MM.1S (cell line): ENCODE measurements at regions not wholly inside any gene's neighbourhood (a gene's known extent, or its start where the extent isn't known, plus 50 kb on each side); places are given as distances from the start of the nearest gene placed in this dataset.

ENCODE experiments used
- DNase-seq: peaks from one replicate; pipeline ENCODE4 v3.0.0-alpha.2; 2015
- H2AFZ ChIP-seq: fragments of 300-600 bp; sonication (generic); 2 replicates; pipeline ENCODE4 v1.6.0; 2016; ENCODE audit warnings: antibody characterized with exemption, low read length
- H3F3A ChIP-seq: fragments of 300-600 bp; sonication (generic); 2 replicates; pipeline ENCODE4 v1.6.1; 2016; ENCODE audit warnings: mild to moderate bottlenecking, antibody characterized with exemption, low read length, moderate library complexity, mixed read lengths; ENCODE audit not compliant: insufficient read depth
- H3K27ac ChIP-seq: fragments of 300-600 bp; sonication (generic); 2 replicates; pipeline ENCODE4 v1.5.1; 2016; ENCODE audit warnings: mild to moderate bottlenecking, low read length
- H3K27me3 ChIP-seq: fragments of 300-600 bp; sonication (generic); replicated peaks from 2 replicates; pipeline ENCODE4 v1.6.0; 2016; ENCODE audit warnings: low read length; ENCODE audit not compliant: insufficient read depth
- H3K36me3 ChIP-seq: fragments of 300-600 bp; sonication (generic); replicated peaks from 2 replicates; pipeline ENCODE4 v1.6.1; 2016; ENCODE audit warnings: mild to moderate bottlenecking, low read length, mixed read lengths; ENCODE audit not compliant: insufficient read depth
- H3K4me1 ChIP-seq: fragments of 300-600 bp; sonication (generic); 2 replicates; pipeline ENCODE4 v1.6.1; 2016; ENCODE audit warnings: low read length, mixed read lengths
- H3K4me2 ChIP-seq: fragments of 300-600 bp; sonication (generic); 2 replicates; pipeline ENCODE4 v1.6.0; 2016; ENCODE audit warnings: low read depth, low read length
- H3K4me3 ChIP-seq: fragments of 300-600 bp; sonication (generic); 2 replicates; pipeline ENCODE4 v1.5.1; 2016; ENCODE audit warnings: low read length, mixed read lengths
- H3K79me2 ChIP-seq: fragments of 300-600 bp; sonication (generic); 2 replicates; pipeline ENCODE4 v1.6.1; 2016; ENCODE audit warnings: mixed run types, low read length, mixed read lengths
- H3K9ac ChIP-seq: fragments of 300-600 bp; sonication (generic); 2 replicates; pipeline ENCODE4 v1.6.1; 2016; ENCODE audit warnings: low read length, mixed read lengths
- H3K9me2 ChIP-seq: fragments of 300-600 bp; sonication (generic); replicated peaks from 2 replicates; pipeline ENCODE4 v1.6.1; 2016; ENCODE audit warnings: mild to moderate bottlenecking, low read length, mixed read lengths; ENCODE audit not compliant: insufficient read depth
- H3K9me3 ChIP-seq: fragments of 300-600 bp; sonication (generic); replicated peaks from 2 replicates; pipeline ENCODE4 v1.6.1; 2016; ENCODE audit warnings: mild to moderate bottlenecking, low read length, mixed read lengths; ENCODE audit not compliant: insufficient read depth
- H4K20me1 ChIP-seq: fragments of 300-600 bp; sonication (generic); 2 replicates; pipeline ENCODE4 v1.6.1; 2016; ENCODE audit warnings: mild to moderate bottlenecking, low read length, moderate library complexity, mixed read lengths; ENCODE audit not compliant: insufficient read depth
- EZH2 ChIP-seq: fragments of 300-600 bp; sonication (generic); optimal IDR thresholded peaks from 2 replicates; pipeline ENCODE3; 2017; ENCODE audit warnings: low read depth, mild to moderate bottlenecking, antibody characterized with exemption, low read length, mixed read lengths
- EZH2phosphoT487 ChIP-seq: fragments of 300-600 bp; sonication (generic); IDR thresholded peaks from 2 replicates; pipeline ENCODE4 v1.6.1; 2018; ENCODE audit warnings: antibody characterized with exemption, low read length
- TF ChIP-seq, protein P1 (sequence below): fragments of 300-600 bp; sonication (generic); IDR thresholded peaks from 2 replicates; pipeline ENCODE4 v1.5.1; 2016; ENCODE audit warnings: antibody characterized with exemption, low read length, mixed read lengths

DNA sequence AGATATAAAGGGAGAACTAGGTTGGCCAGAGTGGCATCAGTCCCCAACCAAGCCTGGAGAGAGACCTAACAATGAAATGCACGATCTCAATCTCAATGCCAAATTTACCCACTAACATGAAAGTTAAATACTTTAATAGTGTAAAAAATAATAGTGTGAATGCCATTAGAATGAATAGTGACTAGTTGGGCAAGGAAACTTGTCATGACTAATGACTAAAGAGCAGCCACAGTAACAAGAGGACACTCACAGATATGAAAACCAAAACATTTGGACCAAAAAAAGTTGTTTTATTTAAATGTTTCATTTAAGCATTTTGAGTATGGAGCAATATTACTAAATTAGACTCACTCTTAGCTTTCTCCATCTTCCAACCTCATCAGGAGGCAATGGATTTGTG, 1853.8 kb downstream of the EFNA5 start:
- Histone ChIP-seq H3F3A (no peaks in the 10 kb centered on the region), H3K9ac (no peak overlapping the region), H3K27me3 (no peaks in the 10 kb centered on the region), H3K27ac (no peak overlapping the region), H3K4me1 (no peaks in the 10 kb centered on the region), H3K36me3 (no peaks in the 10 kb centered on the region), H3K4me3 (no peak overlapping the region), H4K20me1 (no peaks in the 10 kb centered on the region), H3K9me3 (no peaks in the 10 kb centered on the region), H3K79me2 (no peaks in the 10 kb centered on the region), H3K9me2 (no peaks in the 10 kb centered on the region), H3K4me2 (no peak overlapping the region), H2AFZ (no peak overlapping the region)
- DNase-seq, result no peak
- no peak for TF ChIP-seq EZH2
- TF ChIP-seq EZH2phosphoT487, result no peak
- TF ChIP-seq, protein P1, sequence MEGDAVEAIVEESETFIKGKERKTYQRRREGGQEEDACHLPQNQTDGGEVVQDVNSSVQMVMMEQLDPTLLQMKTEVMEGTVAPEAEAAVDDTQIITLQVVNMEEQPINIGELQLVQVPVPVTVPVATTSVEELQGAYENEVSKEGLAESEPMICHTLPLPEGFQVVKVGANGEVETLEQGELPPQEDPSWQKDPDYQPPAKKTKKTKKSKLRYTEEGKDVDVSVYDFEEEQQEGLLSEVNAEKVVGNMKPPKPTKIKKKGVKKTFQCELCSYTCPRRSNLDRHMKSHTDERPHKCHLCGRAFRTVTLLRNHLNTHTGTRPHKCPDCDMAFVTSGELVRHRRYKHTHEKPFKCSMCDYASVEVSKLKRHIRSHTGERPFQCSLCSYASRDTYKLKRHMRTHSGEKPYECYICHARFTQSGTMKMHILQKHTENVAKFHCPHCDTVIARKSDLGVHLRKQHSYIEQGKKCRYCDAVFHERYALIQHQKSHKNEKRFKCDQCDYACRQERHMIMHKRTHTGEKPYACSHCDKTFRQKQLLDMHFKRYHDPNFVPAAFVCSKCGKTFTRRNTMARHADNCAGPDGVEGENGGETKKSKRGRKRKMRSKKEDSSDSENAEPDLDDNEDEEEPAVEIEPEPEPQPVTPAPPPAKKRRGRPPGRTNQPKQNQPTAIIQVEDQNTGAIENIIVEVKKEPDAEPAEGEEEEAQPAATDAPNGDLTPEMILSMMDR, result no peak

DNA sequence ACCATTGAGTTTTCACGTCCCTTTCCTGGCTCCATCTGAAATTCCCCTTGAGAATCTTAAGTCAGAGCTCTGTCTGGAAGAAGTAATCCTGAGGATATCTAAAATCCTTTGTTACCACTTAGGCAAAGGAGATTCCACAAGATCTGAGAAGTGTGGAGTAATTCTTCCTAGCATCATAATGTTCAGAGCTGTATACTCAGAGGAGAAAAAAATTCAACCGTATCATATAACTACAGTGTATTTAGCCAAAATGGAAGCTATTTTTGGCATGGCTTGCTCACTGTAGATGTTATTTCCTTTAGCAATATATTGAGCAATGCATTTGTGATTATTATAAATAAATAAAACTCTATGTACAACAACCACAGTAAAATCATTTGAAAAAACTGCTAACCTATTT, 1858.4 kb downstream of the EFNA5 start:
- DNase-seq, result no peak
- no peak overlapping the region for H3K4me3 ChIP-seq
- no peaks in the 10 kb centered on the region for H3K36me3 ChIP-seq
- H3K79me2 ChIP-seq, result no peaks in the 10 kb centered on the region
- H2AFZ ChIP-seq, result no peak overlapping the region
- no peaks in the 10 kb centered on the region for H3K4me1 ChIP-seq
- no peaks in the 10 kb centered on the region for H3K27me3 ChIP-seq
- no peak for TF ChIP-seq EZH2phosphoT487
- TF ChIP-seq EZH2, result no peak
- TF ChIP-seq, protein P1, result no peak
- no peaks in the 10 kb centered on the region for H3K9me3 ChIP-seq
- H3K9me2 ChIP-seq, result no peaks in the 10 kb centered on the region
- H3K9ac ChIP-seq, result no peak overlapping the region
- no peaks in the 10 kb centered on the region for H4K20me1 ChIP-seq
- H3K4me2 ChIP-seq, result no peak overlapping the region
- H3F3A ChIP-seq, result no peaks in the 10 kb centered on the region
- no peak overlapping the region for H3K27ac ChIP-seq

DNA sequence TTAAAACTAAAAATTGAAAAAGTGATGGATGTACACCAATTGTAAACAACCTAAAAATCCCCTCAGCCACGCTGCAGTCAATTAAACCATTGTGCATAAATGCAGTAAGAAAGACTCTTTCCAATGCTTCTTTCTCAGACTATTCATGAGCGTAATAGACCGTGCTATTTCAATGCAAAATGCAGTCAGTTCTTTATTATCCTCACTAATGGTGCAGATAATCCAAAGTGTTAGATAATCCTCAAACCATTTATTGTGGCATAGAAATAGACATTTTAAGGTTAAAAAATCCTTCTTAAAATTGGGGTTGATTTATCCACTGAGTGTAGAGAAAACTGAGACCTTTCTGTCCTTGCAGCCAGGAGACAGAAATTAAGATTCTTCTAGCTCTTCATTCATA, 1862.8 kb downstream of the EFNA5 start:
- no peak overlapping the region for H3K27ac ChIP-seq
- no peaks in the 10 kb centered on the region for H3K9me3 ChIP-seq
- H3K36me3 ChIP-seq, result no peaks in the 10 kb centered on the region
- H3K27me3 ChIP-seq, result no peaks in the 10 kb centered on the region
- no peaks in the 10 kb centered on the region for H3K79me2 ChIP-seq
- no peaks in the 10 kb centered on the region for H3K4me1 ChIP-seq
- H3F3A ChIP-seq, result no peaks in the 10 kb centered on the region
- H3K9ac ChIP-seq, result no peak overlapping the region
- DNase-seq, result no peak
- H2AFZ ChIP-seq, result no peak overlapping the region
- H3K4me3 ChIP-seq, result no peak overlapping the region
- H3K4me2 ChIP-seq, result no peak overlapping the region
- no peaks in the 10 kb centered on the region for H3K9me2 ChIP-seq
- no peaks in the 10 kb centered on the region for H4K20me1 ChIP-seq
- TF ChIP-seq EZH2 (no peak), EZH2phosphoT487 (no peak)
- TF ChIP-seq, protein P1, result no peak
